ENCODE measurements at regions not wholly inside any gene's neighbourhood (a gene's known extent, or its start where the extent isn't known, plus 50 kb on each side); places are given as distances from the start of the nearest gene placed in this dataset.

- no peak for TF ChIP-seq CTCF (IDR thresholded peaks at IDR 0.05)
- TF ChIP-seq ZBTB43 (CRISPR knock-in tag; IDR thresholded peaks at IDR 0.05): no peak
- no peak for TF ChIP-seq ATF2 (CRISPR knock-in tag; IDR thresholded peaks at IDR 0.05; ENCODE audit: borderline replicate concordance, low read depth)
- TF ChIP-seq E2F5 (CRISPR knock-in tag; IDR thresholded peaks at IDR 0.05): no peak
- TF ChIP-seq E2F4 (CRISPR knock-in tag; IDR thresholded peaks at IDR 0.05; ENCODE audit: borderline replicate concordance, low read depth): no peak
- TF ChIP-seq ATF1 (CRISPR knock-in tag; IDR thresholded peaks at IDR 0.05): no peak
- no peak for TF ChIP-seq SP1 (CRISPR knock-in tag; conservative IDR thresholded peaks at IDR 0.05)
- TF ChIP-seq ZNF232 (CRISPR knock-in tag; IDR thresholded peaks at IDR 0.05): no peak
- no peak for TF ChIP-seq MLX (CRISPR knock-in tag; IDR thresholded peaks at IDR 0.05)
Observed at GRCh38 chr13:75147946-75148345, 334.0 kb downstream of the TBC1D4 start.

All from WTC11 (cell line).